ENCODE measurements at regions not wholly inside any gene's neighbourhood (a gene's known extent, or its start where the extent isn't known, plus 50 kb on each side); places are given as distances from the start of the nearest gene placed in this dataset.
"Not testable (repeated sequence)": the region's sequence is repeated elsewhere in the genome, so short reads cannot be mapped to it uniquely, and the experiment has no call there.

- intact Hi-C loops (cut with micrococcal nuclease): not testable (repeated sequence)
Measured at GRCh38 chr12:67900418-67900817, 88.8 kb upstream of the IFNG-AS1 start.

- intact Hi-C loops (cut with micrococcal nuclease): no loop called here
Measured at GRCh38 chr12:67909091-67909531, 80.1 kb upstream of the IFNG-AS1 start.

- intact Hi-C loops (cut with micrococcal nuclease): no loop called here
Measured at GRCh38 chr12:67909681-67910080, 79.6 kb upstream of the IFNG-AS1 start.

- intact Hi-C loops (cut with micrococcal nuclease): no loop called here
Measured at GRCh38 chr12:67910360-67911274, 78.6 kb upstream of the IFNG-AS1 start.

- intact Hi-C loops (cut with micrococcal nuclease): no loop called here
Measured at GRCh38 chr12:67911275-67911600, 78.0 kb upstream of the IFNG-AS1 start.

GRCh38 chr12:67911789-67912188 is 77.5 kb upstream of the IFNG-AS1 start:
- intact Hi-C loops (cut with micrococcal nuclease): no loop called here

GRCh38 chr12:67915335-67915851 is 73.9 kb upstream of the IFNG-AS1 start:
- intact Hi-C loops (cut with micrococcal nuclease): no loop called here

GRCh38 chr12:67916266-67916970 is 72.8 kb upstream of the IFNG-AS1 start:
- intact Hi-C loops (cut with micrococcal nuclease): no loop called here

- intact Hi-C loops (cut with micrococcal nuclease): no loop called here
Measured at GRCh38 chr12:67917811-67918210, 71.4 kb upstream of the IFNG-AS1 start.

GRCh38 chr12:67918441-67918840 is 70.8 kb upstream of the IFNG-AS1 start:
- intact Hi-C loops (cut with micrococcal nuclease): no loop called here

- intact Hi-C loops (cut with micrococcal nuclease): no loop called here
Measured at GRCh38 chr12:67919406-67919805, 69.8 kb upstream of the IFNG-AS1 start.

- intact Hi-C loops (cut with micrococcal nuclease): no loop called here
Measured at GRCh38 chr12:67920413-67920812, 68.8 kb upstream of the IFNG-AS1 start.

- intact Hi-C loops (cut with micrococcal nuclease): no loop called here
Measured at GRCh38 chr12:67921286-67921685, 68.0 kb upstream of the IFNG-AS1 start.

GRCh38 chr12:67922245-67922644 is 67.0 kb upstream of the IFNG-AS1 start:
- intact Hi-C loops (cut with micrococcal nuclease): no loop called here

GRCh38 chr12:67925077-67925476 is 64.2 kb upstream of the IFNG-AS1 start:
- intact Hi-C loops (cut with micrococcal nuclease): no loop called here

- intact Hi-C loops (cut with micrococcal nuclease): no loop called here
Measured at GRCh38 chr12:67925552-67925951, 63.7 kb upstream of the IFNG-AS1 start.

- intact Hi-C loops (cut with micrococcal nuclease): no loop called here
Measured at GRCh38 chr12:67926063-67926462, 63.2 kb upstream of the IFNG-AS1 start.

GRCh38 chr12:67927324-67927723 is 61.9 kb upstream of the IFNG-AS1 start:
- intact Hi-C loops (cut with micrococcal nuclease): no loop called here

GRCh38 chr12:67927815-67928214 is 61.4 kb upstream of the IFNG-AS1 start:
- intact Hi-C loops (cut with micrococcal nuclease): no loop called here

- intact Hi-C loops (cut with micrococcal nuclease): no loop called here
Measured at GRCh38 chr12:67928621-67929383, 60.4 kb upstream of the IFNG-AS1 start.

- intact Hi-C loops (cut with micrococcal nuclease): no loop called here
Measured at GRCh38 chr12:67929384-67929772, 59.9 kb upstream of the IFNG-AS1 start.

- intact Hi-C loops (cut with micrococcal nuclease): no loop called here
Measured at GRCh38 chr12:67937822-67938221, 51.4 kb upstream of the IFNG-AS1 start.

Data from T-helper 1 cell treated with Interleukin-12 subunit alpha and Interleukin-12 subunit beta and Interleukin-4 antibody, amounts not matched to agents 30 ng/mL and 1 ng/mL, for 36 hours (primary cell).